OCI-LY7 (cell line): ENCODE measurements at regions not wholly inside any gene's neighbourhood (a gene's known extent, or its start where the extent isn't known, plus 50 kb on each side); places are given as distances from the start of the nearest gene placed in this dataset.

Experiments used
- CTCF ChIP-seq: fragments of 200-600 bp; sonication (generic); conservative IDR thresholded peaks from 2 replicates; pipeline ENCODE4 v1.5.1; 2014; ENCODE audit warnings: mild to moderate bottlenecking, antibody characterized with exemption, low read length, moderate library complexity, mixed read lengths
- EZH2phosphoT487 ChIP-seq: fragments of 200-600 bp; sonication (generic); IDR thresholded peaks from 2 replicates; pipeline ENCODE4 v1.6.1; 2018; ENCODE audit warnings: low read depth, borderline replicate concordance, mild to moderate bottlenecking, mixed run types, antibody characterized with exemption, low read length, moderate library complexity, mixed read lengths

DNA sequence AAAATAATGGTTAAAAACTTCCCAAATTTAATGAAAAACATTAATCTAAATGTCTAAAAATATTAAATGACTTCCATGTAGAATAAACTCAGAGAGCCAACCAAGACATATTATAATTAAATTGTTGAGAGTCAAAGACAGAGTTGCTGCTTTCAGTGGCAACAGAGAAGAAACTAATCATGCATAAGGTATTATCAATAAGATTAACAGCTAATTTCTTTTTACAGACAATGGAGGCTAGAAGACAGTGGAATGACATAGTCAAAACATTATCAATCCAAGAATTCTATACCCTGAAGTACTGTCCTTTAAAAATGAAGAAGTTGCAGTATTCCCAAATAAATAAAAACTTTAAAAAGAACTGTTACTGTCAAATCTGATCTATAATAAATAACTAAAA lies 268.7 kb downstream of the IRX2 start:
- TF ChIP-seq EZH2phosphoT487 (no peak), CTCF (no peak)
